H1 (cell line): ENCODE measurements at regions not wholly inside any gene's neighbourhood (a gene's known extent, or its start where the extent isn't known, plus 50 kb on each side); places are given as distances from the start of the nearest gene placed in this dataset.

Experiments
- CBX5 ChIP-seq: fragments of 300-800, 300-1000 bp; sonication (generic); IDR thresholded peaks from 2 replicates; pipeline ENCODE4 v1.7.1; 2016; ENCODE audit warnings: antibody characterized with exemption, low read length, low read depth
- CREB1 ChIP-seq: IDR thresholded peaks from 2 replicates; pipeline ENCODE4 v1.6.1; 2012; ENCODE audit warnings: inconsistent platforms
- EGR1 ChIP-seq: IDR thresholded peaks from 2 replicates; pipeline ENCODE4 v1.6.1; 2011; ENCODE audit warnings: low read depth, low read length, borderline replicate concordance
- JUN ChIP-seq: IDR thresholded peaks from 2 replicates; pipeline ENCODE4 v1.6.1; 2011; ENCODE audit warnings: low read depth, mild to moderate bottlenecking, improper control_type of control experiment, low read length
- JUND ChIP-seq: IDR thresholded peaks from 2 replicates; pipeline ENCODE4 v1.6.1; 2011; ENCODE audit warnings: mild to moderate bottlenecking, improper control_type of control experiment, low read length
- KDM1A ChIP-seq: fragments of 200-600, 300-600 bp; sonication (generic); IDR thresholded peaks from 2 replicates; pipeline ENCODE4 v1.7.1; 2016; ENCODE audit warnings: mild to moderate bottlenecking, low read length, borderline replicate concordance
- POLR2AphosphoS5 ChIP-seq: IDR thresholded peaks from 2 replicates; pipeline ENCODE4 v1.6.1; 2011; ENCODE audit warnings: low read depth, low read length
- RFX5 ChIP-seq: IDR thresholded peaks from 2 replicates; pipeline ENCODE4 v1.6.1; 2011; ENCODE audit warnings: low read depth, low read length, improper control_type of control experiment, borderline replicate concordance
- SRF ChIP-seq: IDR thresholded peaks from 2 replicates; pipeline ENCODE4 v1.6.1; 2011; ENCODE audit warnings: mild to moderate bottlenecking, low read depth, low read length, moderate library complexity
- TF ChIP-seq, protein P1 (sequence below), 3 experiments: IDR thresholded peaks; 1 replicate in 2 of 3; 2 replicates in 1 of 3; pipeline versions ENCODE4 v1.5.1 to v1.6.1; 2011; ENCODE audit warnings: low read length in 3 of 3, mild to moderate bottlenecking in 3 of 3, inconsistent platforms in 2 of 3, low read depth in 1 of 3, moderate library complexity in 1 of 3; ENCODE audit not compliant: insufficient read depth in 1 of 3; ENCODE audit errors: control extremely low read depth in 1 of 3
- TF ChIP-seq, protein P2 (sequence below): IDR thresholded peaks from 2 replicates; pipeline ENCODE4 v1.6.1; 2011; ENCODE audit warnings: low read depth, mild to moderate bottlenecking, low read length; ENCODE audit not compliant: insufficient read depth
- TF ChIP-seq, protein P3 (sequence below): IDR thresholded peaks from 2 replicates; pipeline ENCODE4 v1.6.1; 2012; ENCODE audit warnings: low read length, inconsistent platforms

- TF ChIP-seq, protein P1, sequence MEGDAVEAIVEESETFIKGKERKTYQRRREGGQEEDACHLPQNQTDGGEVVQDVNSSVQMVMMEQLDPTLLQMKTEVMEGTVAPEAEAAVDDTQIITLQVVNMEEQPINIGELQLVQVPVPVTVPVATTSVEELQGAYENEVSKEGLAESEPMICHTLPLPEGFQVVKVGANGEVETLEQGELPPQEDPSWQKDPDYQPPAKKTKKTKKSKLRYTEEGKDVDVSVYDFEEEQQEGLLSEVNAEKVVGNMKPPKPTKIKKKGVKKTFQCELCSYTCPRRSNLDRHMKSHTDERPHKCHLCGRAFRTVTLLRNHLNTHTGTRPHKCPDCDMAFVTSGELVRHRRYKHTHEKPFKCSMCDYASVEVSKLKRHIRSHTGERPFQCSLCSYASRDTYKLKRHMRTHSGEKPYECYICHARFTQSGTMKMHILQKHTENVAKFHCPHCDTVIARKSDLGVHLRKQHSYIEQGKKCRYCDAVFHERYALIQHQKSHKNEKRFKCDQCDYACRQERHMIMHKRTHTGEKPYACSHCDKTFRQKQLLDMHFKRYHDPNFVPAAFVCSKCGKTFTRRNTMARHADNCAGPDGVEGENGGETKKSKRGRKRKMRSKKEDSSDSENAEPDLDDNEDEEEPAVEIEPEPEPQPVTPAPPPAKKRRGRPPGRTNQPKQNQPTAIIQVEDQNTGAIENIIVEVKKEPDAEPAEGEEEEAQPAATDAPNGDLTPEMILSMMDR (IDR thresholded peaks at IDR 0.05; ENCODE audit: control extremely low read depth in 1 of 3, insufficient read depth in 1 of 3, low read depth in 1 of 3, low read length in 3 of 3): no peak
- TF ChIP-seq EGR1 (no peak), POLR2AphosphoS5 (no peak), KDM1A (no peak), RFX5 (no peak), CREB1 (no peak), JUN (no peak), SRF (no peak), CBX5 (no peak), JUND (no peak)
- TF ChIP-seq, protein P2, sequence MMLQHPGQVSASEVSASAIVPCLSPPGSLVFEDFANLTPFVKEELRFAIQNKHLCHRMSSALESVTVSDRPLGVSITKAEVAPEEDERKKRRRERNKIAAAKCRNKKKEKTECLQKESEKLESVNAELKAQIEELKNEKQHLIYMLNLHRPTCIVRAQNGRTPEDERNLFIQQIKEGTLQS: no peak
- TF ChIP-seq, protein P3, sequence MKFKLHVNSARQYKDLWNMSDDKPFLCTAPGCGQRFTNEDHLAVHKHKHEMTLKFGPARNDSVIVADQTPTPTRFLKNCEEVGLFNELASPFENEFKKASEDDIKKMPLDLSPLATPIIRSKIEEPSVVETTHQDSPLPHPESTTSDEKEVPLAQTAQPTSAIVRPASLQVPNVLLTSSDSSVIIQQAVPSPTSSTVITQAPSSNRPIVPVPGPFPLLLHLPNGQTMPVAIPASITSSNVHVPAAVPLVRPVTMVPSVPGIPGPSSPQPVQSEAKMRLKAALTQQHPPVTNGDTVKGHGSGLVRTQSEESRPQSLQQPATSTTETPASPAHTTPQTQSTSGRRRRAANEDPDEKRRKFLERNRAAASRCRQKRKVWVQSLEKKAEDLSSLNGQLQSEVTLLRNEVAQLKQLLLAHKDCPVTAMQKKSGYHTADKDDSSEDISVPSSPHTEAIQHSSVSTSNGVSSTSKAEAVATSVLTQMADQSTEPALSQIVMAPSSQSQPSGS: no peak
These were observed 98.5 kb upstream of the KCTD1 start for GRCh38 chr18:26646901-26647300.
